Colon (tissue), 2 donors: ENCODE measurements at regions not wholly inside any gene's neighbourhood (a gene's known extent, or its start where the extent isn't known, plus 50 kb on each side); places are given as distances from the start of the nearest gene placed in this dataset.

Experiments
- FAIRE-seq: peaks from 2 replicates; lab custom pipeline; 2012; peaks lifted over from hg19 to GRCh38; lab: Jason Lieb, UNC
- donor health status: control.
- donor health status: control.

DNA sequence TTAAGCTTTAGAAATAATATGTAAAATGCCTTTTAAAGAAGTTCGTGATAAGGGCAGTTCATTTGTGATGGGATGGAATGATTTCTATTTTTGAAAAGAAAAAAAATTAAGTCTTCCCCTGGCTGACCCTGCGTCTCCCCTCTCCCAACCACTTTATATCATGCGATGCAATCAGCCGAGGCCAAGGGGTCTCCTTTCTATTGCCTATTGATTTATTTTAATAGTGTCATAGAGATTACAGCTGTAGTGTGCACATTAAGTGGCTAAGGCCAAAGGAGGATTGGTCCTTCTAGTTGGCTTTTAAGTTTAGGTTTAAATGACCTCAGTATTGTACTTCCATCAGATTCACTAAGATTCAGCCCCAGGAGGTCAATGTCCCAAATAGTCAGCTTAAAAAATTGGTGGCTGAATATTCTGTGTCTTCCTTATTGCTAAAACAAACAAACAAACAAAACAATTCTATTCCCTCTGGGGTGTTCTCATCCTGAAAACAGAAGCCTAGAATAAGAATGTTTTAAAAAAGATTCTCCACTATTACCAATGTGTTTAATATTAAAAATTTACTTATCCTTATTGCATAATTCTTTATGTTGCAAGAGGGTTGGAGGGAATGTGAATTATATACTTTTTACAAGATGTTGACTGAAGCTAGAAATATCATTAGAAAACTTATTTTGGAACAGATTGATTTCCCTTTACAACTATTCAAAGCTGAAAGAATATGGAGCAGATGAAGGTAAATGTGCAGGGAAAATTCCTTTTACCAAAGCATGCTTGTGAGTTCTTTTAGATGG is 359.1 kb downstream of the SAMD5 start:
- FAIRE-seq: no peak

GRCh38 chr6:147868427-147869190 is 360.1 kb downstream of the SAMD5 start:
- no peak for FAIRE-seq

- FAIRE-seq: no peak
These were observed 360.7 kb downstream of the SAMD5 start for GRCh38 chr6:147869201-147869600.

DNA sequence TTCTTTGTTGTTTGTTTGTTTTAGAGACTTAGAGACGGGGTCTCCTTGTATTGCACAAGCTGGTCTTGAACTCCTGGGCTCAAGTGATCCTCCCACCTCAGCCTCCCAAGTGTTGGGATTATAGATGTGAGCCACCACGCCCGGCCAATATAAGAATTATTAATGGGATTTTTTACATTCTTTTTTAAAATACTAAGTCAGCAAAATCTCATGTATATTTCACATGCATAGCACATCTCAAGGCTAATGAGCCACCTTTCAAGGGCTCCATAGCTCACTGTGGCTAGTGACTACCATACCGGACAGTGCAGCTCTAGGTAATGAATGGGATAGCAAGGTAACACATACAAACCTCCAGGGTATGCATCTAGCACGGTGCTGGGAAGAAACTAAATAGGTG is 361.4 kb downstream of the SAMD5 start:
- FAIRE-seq: no peak

DNA sequence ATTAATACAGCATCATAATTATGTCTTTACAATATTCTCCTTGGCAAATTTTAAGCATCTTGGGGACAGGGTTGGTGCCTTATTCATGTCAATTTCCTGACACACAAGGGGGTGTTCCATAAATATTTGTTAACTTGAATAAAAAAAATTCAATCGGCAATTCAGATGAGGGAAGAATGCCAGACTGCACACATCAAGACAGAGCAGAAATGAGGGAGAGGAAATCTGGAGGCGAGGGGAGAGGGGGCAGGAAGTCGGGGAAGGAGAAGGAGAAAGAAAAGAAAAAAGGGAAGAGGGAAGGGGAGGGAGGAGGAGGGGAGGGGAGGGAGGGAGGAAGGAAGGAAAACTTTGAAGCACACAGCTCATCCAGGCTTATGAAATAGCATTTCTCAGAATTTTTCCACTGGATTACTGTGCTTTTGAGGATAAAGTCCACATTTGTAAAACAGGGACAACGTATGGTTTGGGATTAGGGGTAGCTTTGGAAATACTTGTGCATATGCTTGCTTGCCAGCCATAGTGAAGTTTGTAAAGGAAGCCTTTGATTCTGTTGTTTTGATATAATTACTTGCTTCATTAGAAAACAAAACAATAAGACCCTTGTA is 362.1 kb downstream of the SAMD5 start:
- no peak for FAIRE-seq

GRCh38 chr6:147872002-147872401 is 363.5 kb downstream of the SAMD5 start:
- FAIRE-seq: no peak

- no peak for FAIRE-seq
These were observed 365.3 kb downstream of the SAMD5 start for GRCh38 chr6:147873816-147874215.

DNA sequence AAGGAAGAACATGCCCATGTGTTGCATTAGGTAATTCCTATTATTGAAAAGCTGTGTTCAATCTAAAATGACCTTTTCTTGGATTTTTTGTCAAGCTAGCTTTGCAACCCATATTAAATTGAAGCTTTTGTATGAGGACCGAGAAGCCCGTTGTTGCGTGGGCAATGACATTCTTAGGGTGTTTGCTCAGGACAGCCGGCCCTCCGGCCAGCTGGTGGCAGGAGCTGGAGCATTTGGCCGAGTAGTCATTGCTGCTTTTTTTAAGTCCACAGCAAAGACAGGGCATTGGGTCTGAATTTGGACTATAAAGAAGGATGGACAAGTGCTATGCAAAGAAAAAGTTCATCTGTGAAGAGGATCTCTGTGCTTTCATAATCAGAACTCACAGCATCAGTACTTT is 365.8 kb downstream of the SAMD5 start:
- FAIRE-seq: no peak

DNA sequence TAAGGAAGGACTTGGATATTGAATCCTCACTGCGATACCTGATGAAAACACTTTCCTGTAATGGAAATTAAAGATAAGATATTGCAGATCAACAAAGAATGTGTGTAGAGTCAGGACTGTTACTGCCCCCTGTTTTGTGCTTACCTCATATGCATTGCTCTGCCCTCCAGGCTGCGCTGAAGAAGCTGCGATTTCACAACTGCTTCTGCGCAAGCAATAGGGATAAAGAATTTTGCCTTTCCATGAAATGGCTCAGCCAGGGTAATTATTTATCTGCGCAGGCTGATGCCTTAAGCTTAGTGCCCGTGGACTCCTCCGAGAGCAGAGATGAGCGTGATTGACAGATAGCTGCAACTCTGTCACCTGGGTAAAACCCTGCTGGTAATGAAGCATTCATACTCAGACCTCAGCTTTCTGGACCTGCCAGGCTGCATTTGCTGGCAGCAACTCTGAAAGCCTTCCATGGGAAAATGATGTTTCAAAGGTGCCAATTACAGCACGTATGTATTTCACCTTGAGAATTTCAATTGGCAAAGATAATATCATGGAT is 370.6 kb downstream of the SAMD5 start:
- FAIRE-seq: no peak

DNA sequence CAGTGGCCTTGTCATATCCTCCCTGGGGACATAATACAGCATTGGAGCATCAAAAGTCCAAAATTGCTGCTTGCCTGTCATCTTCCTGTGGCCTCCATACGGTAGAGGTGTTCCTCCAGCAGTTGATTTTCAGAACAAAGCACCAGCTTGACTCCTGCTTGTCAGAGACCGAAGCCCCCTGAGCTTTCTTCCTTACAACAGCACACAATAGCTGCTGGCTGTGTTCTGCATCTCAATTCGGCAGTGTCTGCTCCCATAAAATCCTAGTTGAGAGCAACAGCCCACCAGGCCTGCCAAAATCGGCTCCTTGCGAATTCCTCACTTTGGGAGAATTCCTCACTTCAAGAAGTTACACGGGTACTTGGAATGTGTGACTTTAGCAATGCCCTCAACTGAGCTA is 372.9 kb downstream of the SAMD5 start:
- no peak for FAIRE-seq

- FAIRE-seq: no peak
These were observed 379.9 kb downstream of the SAMD5 start for GRCh38 chr6:147888374-147888773.

GRCh38 chr6:147891671-147892070 is 383.2 kb downstream of the SAMD5 start:
- FAIRE-seq: no peak

GRCh38 chr6:147892476-147892875 is 384.0 kb downstream of the SAMD5 start:
- no peak for FAIRE-seq

DNA sequence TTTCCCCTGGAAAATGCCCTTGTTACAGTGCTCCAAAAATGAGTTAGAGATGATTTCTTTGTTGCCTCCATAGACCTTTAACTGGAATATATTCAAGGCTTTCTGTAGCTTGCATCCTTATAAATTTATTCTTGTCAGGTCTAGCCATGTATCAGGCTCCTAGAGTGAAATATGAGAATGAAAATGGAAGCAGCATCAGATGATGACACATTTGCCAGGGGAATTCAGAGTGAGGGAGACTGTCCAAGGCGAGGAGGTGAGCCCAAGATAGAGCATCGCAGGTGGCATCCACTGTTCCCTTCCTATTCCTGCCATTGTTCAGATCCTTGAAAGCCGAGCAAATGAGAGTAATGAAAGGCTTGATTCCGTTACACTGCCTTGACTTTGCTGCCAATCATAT is 386.8 kb downstream of the SAMD5 start:
- no peak for FAIRE-seq

GRCh38 chr6:147900247-147900830 is 391.8 kb downstream of the SAMD5 start:
- FAIRE-seq: no peak

- FAIRE-seq: no peak
These were observed 394.8 kb downstream of the SAMD5 start for GRCh38 chr6:147903321-147903720.

DNA sequence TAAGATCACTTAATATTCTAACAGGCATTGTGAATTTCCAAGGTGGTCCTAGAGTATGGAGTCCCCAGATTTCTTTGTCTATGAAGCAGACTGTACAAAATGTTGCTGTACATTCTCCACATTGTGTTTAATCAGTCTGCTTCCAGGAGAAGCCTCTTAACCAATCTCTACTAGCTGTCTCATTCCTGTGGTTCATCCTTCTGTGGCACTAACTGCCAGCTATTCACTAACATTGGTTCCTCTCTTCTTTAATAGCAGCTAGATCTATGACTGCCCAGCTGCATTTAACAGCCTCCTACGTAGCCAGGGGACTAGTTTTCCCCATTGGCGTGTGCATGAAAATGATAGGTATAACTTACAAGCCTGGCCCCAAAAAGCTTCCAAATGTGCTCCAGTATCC is 395.4 kb downstream of the SAMD5 start:
- FAIRE-seq: no peak

- FAIRE-seq: no peak
These were observed 395.9 kb downstream of the SAMD5 start for GRCh38 chr6:147904416-147904815.

DNA sequence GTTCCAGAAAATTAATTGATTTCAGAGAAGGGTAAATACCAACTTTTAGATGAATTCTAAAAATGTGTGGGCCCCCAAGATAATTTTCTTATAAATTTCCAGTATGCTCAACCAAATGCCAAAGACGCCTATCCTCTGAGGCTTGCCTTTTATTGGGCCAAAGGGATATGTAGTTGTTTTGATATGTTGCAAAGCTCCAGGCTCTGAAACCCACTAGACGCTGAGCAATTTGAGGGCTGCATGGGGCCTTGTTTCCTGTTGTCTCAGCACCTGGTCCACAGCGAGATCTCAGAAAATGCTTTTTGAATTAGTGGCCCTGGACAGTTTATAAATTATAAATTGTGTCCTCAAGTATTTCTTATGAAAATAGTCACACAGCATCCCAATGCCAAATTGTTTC is 397.2 kb downstream of the SAMD5 start:
- no peak for FAIRE-seq

GRCh38 chr6:147906361-147906760 is 397.9 kb downstream of the SAMD5 start:
- no peak for FAIRE-seq

DNA sequence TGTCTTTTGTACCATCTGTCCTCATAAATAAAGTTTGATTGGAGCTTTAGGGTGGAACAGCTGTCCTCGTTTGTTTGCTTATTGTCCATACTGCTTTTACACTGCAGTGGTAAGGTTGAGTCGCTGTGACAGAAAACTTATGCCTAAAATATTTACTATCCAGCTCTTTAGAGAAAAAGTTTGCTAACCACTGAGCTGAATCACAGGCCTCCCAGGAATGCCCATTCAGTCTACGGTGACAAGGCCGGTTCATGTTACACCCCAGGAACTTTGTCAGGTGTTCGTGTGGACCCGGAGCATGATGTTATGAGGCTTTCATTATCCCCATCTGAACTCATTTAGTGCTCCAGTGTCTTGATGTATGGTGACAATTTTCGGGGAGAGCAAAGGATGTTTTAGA is 401.1 kb downstream of the SAMD5 start:
- no peak for FAIRE-seq

DNA sequence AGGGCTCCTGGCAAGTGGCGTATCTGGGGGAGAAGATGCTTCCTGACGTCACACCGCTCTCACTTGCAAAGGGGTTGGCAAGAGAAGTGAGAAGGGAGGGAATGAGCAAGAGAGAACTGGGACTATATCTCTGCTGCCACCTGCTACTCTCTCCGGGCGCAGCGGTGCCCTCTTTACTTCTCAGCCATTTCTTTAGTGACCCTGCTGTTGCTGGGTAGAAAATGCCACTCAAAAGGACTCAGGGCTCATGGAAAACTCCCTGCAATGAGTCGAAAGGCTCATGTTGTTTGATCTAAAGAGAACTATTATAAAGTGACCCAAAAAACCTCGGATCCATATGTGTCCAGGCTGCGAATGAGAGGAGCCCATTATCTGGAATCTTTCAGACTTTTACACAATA is 401.8 kb downstream of the SAMD5 start:
- no peak for FAIRE-seq

GRCh38 chr6:147911057-147911456 is 402.6 kb downstream of the SAMD5 start:
- FAIRE-seq: no peak
